ENCODE measurements at regions not wholly inside any gene's neighbourhood (a gene's known extent, or its start where the extent isn't known, plus 50 kb on each side); places are given as distances from the start of the nearest gene placed in this dataset.
A peak's percentile ranks its signal among the peaks of the same experiment; 100 is the strongest.
"Not testable (repeated sequence)": the region's sequence is repeated elsewhere in the genome, so short reads cannot be mapped to it uniquely, and the experiment has no call there.

GRCh38 chr2:20949256-20949655 is 94.6 kb downstream of the APOB start:
- DNase-seq: no peak

- no peak for DNase-seq
Observed at GRCh38 chr2:20946468-20946867, 97.4 kb downstream of the APOB start.

- not testable (repeated sequence) for DNase-seq
Observed at GRCh38 chr2:20943721-20944120, 100.2 kb downstream of the APOB start.

- DNase-seq: no peak
Observed at GRCh38 chr2:20942646-20943125, 101.2 kb downstream of the APOB start.

- no peak for DNase-seq
Observed at GRCh38 chr2:20940856-20941255, 103.0 kb downstream of the APOB start.

- DNase-seq: no peak
Observed at GRCh38 chr2:20939931-20940795, 103.7 kb downstream of the APOB start.

GRCh38 chr2:20937353-20937752 is 106.5 kb downstream of the APOB start:
- DNase-seq: no peak

GRCh38 chr2:20935168-20935775 is 108.6 kb downstream of the APOB start:
- DNase-seq: no peak

- DNase-seq: no peak
Observed at GRCh38 chr2:20934236-20934635, 109.6 kb downstream of the APOB start.

- no peak for DNase-seq
Observed at GRCh38 chr2:20933714-20934113, 110.2 kb downstream of the APOB start.

- DNase-seq: no peak
Observed at GRCh38 chr2:20931346-20931745, 108.4 kb upstream of the LDAH start.

- no peak for DNase-seq
Observed at GRCh38 chr2:20930928-20931327, 108.0 kb upstream of the LDAH start.

- no peak for DNase-seq
Observed at GRCh38 chr2:20929721-20930120, 106.8 kb upstream of the LDAH start.

GRCh38 chr2:20928617-20929016 is 105.7 kb upstream of the LDAH start:
- no peak for DNase-seq

GRCh38 chr2:20925265-20925889 is 102.5 kb upstream of the LDAH start:
- DNase-seq: peak; percentile 2

GRCh38 chr2:20919297-20919800 is 96.4 kb upstream of the LDAH start:
- DNase-seq: no peak

- no peak for DNase-seq
Observed at GRCh38 chr2:20917719-20918572, 95.0 kb upstream of the LDAH start.

GRCh38 chr2:20917287-20917660 is 94.4 kb upstream of the LDAH start:
- DNase-seq: no peak

- DNase-seq: no peak
Observed at GRCh38 chr2:20916604-20917286, 93.8 kb upstream of the LDAH start.

GRCh38 chr2:20915271-20915670 is 92.4 kb upstream of the LDAH start:
- no peak for DNase-seq

GRCh38 chr2:20914771-20915170 is 91.9 kb upstream of the LDAH start:
- DNase-seq: no peak

- no peak for DNase-seq
Observed at GRCh38 chr2:20914087-20914486, 91.2 kb upstream of the LDAH start.

Data from activated CD4-positive, alpha-beta T cell treated with anti-CD3 and anti-CD28 coated beads, Interleukin-2, Interleukin-6, amounts not matched to agents 100 ng/mL and 50 ng/mL, durations not matched to agents 16 hours and 8 hours (primary cell).